SH-SY5Y (cell line): ENCODE measurements at regions not wholly inside any gene's neighbourhood (a gene's known extent, or its start where the extent isn't known, plus 50 kb on each side); places are given as distances from the start of the nearest gene placed in this dataset.

Experiments
- GATA2 ChIP-seq: IDR thresholded peaks from 2 replicates; pipeline ENCODE4 v1.6.1; 2011; ENCODE audit warnings: mild to moderate bottlenecking, low read depth, low read length
- GATA3 ChIP-seq: IDR thresholded peaks from 2 replicates; pipeline ENCODE4 v1.6.1; 2011; ENCODE audit warnings: low read depth, mild to moderate bottlenecking, low read length, moderate library complexity

DNA sequence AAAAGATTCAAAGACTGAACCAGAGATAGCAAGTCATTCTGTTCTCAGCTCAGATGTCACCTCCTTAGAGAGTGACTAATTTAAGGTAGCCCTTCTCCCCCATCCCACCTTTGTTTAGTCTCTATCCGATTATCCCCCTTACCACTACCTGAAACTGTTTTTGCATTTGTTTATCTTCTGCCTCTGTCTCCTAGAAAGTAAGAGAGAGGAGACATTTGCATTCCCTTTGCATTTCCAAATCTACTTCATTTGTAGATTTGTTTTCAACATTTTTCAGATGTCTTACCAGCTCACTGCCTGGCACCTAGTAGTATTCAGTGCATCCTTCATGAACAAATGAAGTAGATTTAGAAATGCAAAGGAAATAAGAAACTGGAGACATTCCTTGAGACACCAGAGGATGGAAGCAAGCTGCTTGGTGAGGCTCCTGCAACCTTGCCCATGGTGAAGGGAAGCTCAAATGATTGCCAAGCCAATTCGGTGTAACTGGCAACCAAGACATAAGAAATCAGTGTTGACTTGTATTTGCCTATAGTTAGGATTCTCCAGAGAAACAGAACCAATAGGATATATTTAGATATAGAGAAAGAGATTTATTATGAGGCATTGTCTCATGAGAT, 385.7 kb downstream of the STK39 start:
- no peak for TF ChIP-seq GATA2
- no peak for TF ChIP-seq GATA3
